GM12874 (cell line): ENCODE measurements at regions not wholly inside any gene's neighbourhood (a gene's known extent, or its start where the extent isn't known, plus 50 kb on each side); places are given as distances from the start of the nearest gene placed in this dataset.

ENCODE experiments used
- TF ChIP-seq, protein P1 (sequence below): IDR thresholded peaks from 2 replicates; pipeline ENCODE4 v1.5.1; 2011; ENCODE audit warnings: low read depth, mild to moderate bottlenecking, control low read depth, low read length, moderate library complexity; ENCODE audit not compliant: insufficient read depth

DNA sequence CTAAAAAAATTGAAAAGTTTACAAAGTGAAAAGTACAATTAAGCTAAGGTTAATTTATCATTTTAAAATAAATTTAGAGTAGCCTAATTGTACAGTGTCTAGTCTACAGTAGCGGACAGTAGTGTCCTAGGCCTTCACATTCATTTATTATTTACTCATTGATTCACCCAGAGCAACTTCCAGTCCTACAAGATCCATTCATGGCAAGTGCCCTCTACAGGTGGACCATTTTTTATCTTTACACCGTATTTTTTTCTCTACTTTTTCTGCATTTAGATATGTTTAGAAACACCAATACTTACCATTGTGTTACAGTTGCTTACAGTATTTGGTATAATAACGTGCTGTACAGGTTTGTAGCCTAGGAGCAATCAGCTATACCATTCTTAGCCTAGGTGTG lies 84.1 kb downstream of the TSN start:
- TF ChIP-seq, protein P1, sequence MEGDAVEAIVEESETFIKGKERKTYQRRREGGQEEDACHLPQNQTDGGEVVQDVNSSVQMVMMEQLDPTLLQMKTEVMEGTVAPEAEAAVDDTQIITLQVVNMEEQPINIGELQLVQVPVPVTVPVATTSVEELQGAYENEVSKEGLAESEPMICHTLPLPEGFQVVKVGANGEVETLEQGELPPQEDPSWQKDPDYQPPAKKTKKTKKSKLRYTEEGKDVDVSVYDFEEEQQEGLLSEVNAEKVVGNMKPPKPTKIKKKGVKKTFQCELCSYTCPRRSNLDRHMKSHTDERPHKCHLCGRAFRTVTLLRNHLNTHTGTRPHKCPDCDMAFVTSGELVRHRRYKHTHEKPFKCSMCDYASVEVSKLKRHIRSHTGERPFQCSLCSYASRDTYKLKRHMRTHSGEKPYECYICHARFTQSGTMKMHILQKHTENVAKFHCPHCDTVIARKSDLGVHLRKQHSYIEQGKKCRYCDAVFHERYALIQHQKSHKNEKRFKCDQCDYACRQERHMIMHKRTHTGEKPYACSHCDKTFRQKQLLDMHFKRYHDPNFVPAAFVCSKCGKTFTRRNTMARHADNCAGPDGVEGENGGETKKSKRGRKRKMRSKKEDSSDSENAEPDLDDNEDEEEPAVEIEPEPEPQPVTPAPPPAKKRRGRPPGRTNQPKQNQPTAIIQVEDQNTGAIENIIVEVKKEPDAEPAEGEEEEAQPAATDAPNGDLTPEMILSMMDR: no peak

DNA sequence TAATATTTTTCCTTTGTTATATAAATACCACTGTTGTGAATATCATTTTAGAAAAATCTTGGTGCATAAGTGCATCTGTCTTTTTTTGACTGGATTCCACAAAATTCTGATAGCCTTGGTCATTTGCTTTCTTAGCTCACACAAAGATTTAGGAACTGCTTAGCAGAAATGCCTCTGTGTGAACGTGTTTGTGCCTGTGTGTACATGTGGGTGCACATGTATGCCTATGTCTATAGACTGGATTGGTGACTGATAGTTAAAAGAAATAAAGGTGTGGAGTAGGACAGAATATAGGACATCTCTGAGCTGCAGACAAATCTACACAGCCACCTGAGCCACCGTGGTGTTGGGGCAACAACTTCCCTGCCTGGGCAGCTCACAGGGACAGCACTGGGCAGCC lies 93.8 kb downstream of the TSN start:
- TF ChIP-seq, protein P1: no peak

DNA sequence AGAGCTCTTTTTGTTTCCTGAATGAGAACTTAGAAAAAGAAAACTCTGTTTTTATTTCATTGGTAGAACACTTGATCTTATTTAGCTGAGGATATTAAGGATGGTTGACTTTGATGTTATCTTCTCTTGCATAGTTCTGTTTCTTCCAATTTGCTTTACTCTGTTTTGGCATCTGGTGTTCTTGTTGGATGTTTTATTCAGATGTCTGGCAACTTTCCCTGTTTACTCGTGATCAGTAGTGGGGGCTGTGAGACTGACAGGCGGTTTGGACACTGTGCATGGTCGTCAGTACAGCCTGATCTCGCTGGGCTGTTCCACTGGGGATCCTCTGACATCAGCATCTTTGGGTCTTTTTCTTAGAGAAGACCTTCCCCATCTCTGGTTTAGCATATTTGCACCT lies 100.1 kb downstream of the TSN start:
- TF ChIP-seq, protein P1: no peak

DNA sequence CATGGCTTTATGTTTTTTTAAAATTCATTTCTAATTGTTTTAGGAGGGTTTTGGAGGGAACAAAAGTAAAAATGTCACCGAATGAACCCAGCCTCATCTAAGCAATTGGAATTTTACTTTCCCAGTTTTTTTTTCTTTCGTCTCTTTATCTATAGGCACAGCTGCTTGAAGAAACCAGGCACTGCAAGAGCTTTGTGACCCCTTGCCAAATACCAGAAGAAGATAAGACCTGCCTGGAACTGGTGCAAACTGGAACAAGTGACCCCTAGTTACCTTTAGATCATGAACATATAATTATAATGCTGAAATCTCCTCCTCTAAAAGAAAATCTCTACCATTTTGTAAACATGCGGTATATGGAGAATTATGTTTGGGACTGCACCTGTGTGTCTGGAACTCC lies 100.9 kb downstream of the TSN start:
- TF ChIP-seq, protein P1: no peak

DNA sequence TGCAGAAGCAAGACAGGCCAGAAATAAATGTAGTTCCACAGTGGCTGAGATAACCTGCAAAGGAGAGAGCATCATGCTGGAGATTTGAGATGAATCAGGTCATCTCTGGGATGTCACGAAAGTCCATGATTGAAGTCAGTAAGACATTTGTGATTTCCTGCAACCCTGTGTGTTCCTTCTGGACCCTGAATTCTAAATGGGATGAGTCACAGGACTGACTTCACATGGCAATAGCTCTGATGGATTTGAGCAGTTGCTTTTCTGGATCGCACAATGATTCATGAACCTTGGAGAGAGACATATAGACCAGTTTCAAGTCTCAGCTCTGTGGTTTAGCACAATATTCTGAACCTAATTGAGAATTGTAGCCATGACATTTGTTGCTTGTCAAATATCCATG lies 102.9 kb downstream of the TSN start:
- TF ChIP-seq, protein P1: no peak

DNA sequence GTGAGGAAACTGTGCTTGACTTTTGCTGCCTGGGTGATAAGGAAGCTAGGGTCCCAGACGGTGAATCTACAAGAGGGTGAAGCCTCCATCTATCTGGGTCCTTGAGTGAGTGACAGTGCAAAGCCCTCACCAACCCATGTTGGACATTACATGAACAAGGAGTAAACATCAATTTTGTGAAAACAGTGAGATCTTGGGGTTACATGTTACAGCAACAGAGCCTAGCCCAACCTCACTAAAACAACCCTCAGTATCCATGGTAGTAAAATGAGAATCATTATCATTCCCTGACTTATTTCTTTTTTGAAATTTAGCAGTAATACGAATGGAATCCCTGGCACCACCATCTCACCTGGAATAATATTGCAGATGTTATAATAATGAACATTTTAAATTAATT lies 103.4 kb downstream of the TSN start:
- TF ChIP-seq, protein P1: no peak

DNA sequence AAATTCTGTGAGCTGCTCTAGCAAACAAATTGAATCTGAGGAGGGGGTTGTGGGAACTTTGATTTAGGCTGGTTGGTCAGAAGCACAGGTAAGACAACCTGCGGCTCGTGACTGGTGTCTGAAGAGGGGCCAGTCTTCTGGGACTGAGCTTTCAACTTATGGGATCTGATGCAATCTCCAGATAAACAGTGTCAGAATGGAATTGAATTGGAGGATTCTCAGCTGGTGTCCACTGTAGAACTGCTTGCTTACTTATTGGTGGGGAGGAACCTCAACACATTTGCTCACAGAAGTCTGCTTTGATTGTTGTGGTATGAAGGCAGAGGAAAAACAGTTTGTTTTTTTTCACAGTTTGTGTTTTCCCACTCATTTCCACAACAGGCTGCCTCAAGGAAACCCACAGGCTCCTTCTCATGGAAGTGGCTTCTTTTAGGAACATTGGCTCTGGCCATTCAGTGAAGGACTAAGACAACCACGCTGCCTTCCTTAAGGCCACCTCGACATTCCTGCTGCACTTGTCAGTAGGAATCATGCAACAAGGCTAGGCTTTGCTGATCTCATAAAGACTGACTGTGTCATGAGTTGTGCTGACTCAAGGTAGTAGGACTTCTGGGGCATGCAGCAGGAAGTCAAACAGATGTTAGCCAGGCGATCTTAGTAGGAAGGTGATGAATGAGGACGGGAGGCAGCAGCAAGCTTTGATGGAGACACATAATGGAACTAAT lies 104.7 kb downstream of the TSN start:
- TF ChIP-seq, protein P1: no peak

DNA sequence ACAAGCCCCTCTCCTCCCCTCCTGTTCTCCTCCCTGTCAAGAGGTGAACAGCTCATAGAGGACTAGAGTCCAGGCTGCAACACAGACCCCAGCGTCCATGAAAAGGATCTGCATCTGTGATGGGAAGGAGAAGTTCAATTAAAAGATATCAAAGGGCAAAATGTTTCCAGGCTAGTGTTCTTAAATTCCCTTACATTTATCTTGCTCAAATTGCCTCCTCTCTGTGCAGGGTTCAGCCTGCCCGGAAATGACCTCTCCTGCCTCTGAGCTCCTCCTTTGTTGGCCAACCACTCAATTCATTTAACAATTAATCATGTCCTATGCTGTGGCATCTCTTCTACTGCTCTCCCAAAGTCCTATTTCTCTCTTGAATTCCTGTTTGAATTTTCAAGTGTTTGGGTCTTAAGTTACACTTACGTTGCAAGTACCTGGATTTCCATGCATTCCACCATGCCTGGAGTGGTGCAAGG lies 105.3 kb downstream of the TSN start:
- TF ChIP-seq, protein P1: no peak
